HepG2 (cell line): ENCODE measurements at regions not wholly inside any gene's neighbourhood (a gene's known extent, or its start where the extent isn't known, plus 50 kb on each side); places are given as distances from the start of the nearest gene placed in this dataset.

Source experiments
- ATF5 ChIP-seq: sonication (generic); formaldehyde crosslinking; IDR thresholded peaks from 2 replicates; pipeline ENCODE4 v1.4.0; 2020; ENCODE audit warnings: mild to moderate bottlenecking, low read depth, missing genetic modification reagents
- ELF1 ChIP-seq: sonication (generic); formaldehyde crosslinking; IDR thresholded peaks from 2 replicates; pipeline ENCODE4 v1.4.0; 2020; ENCODE audit warnings: missing genetic modification reagents
- HDAC1 ChIP-seq: sonication (generic); formaldehyde crosslinking; IDR thresholded peaks from 2 replicates; pipeline ENCODE4 v1.5.1; 2020; ENCODE audit warnings: mild to moderate bottlenecking, missing genetic modification reagents
- RFXANK ChIP-seq: IDR thresholded peaks from 2 replicates; pipeline ENCODE4 v1.6.1; 2016
- SMC3 ChIP-seq: IDR thresholded peaks from 2 replicates; pipeline ENCODE4 v1.6.1; 2011; ENCODE audit warnings: low read length, improper control_type of control experiment
- SPEN ChIP-seq: sonication (generic); formaldehyde crosslinking; IDR thresholded peaks from 2 replicates; pipeline ENCODE4 v1.5.1; 2020; ENCODE audit warnings: low read depth, mild to moderate bottlenecking, missing genetic modification reagents
- ZNF264 ChIP-seq: sonication (generic); formaldehyde crosslinking; IDR thresholded peaks from 2 replicates; pipeline ENCODE4 v1.4.0; 2020; ENCODE audit warnings: missing genetic modification reagents
- ZNF33A ChIP-seq: sonication (generic); formaldehyde crosslinking; IDR thresholded peaks from 2 replicates; pipeline ENCODE4 v1.5.1; 2020; ENCODE audit warnings: missing genetic modification reagents, mild to moderate bottlenecking, moderate library complexity, borderline replicate concordance
- ZNF558 ChIP-seq: sonication (generic); formaldehyde crosslinking; IDR thresholded peaks from 2 replicates; pipeline ENCODE4 v1.9.0; 2022; ENCODE audit warnings: mild to moderate bottlenecking, missing genetic modification reagents, borderline replicate concordance
- TF ChIP-seq, protein P1 (sequence below): sonication (generic); formaldehyde crosslinking; IDR thresholded peaks from 2 replicates; pipeline ENCODE4 v1.4.0; 2020; ENCODE audit warnings: missing genetic modification reagents, borderline replicate concordance

DNA sequence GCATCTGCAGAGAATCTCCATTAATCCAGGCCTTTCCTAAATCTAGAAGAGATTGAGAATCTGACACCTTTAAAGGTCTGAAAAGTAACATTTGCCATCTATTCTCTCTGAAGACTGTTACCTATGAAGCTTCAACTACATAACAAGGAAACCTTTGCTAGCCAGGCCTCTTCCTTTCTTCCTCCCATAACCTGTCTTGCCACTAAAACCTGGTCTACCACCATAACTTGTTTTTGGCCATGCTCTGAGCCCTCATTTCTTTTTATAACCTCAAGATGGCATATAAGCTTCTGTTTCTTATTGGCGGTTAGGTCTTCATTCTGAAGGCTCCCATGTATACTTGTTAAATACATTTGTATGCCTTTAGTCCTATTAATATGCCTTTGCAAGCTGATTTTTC, 348.4 kb upstream of the MEOX2 start:
- TF ChIP-seq ZNF33A (CRISPR knock-in tag): no peak
- no peak for TF ChIP-seq ATF5 (CRISPR knock-in tag)
- TF ChIP-seq ELF1 (CRISPR knock-in tag): no peak
- TF ChIP-seq, protein P1, sequence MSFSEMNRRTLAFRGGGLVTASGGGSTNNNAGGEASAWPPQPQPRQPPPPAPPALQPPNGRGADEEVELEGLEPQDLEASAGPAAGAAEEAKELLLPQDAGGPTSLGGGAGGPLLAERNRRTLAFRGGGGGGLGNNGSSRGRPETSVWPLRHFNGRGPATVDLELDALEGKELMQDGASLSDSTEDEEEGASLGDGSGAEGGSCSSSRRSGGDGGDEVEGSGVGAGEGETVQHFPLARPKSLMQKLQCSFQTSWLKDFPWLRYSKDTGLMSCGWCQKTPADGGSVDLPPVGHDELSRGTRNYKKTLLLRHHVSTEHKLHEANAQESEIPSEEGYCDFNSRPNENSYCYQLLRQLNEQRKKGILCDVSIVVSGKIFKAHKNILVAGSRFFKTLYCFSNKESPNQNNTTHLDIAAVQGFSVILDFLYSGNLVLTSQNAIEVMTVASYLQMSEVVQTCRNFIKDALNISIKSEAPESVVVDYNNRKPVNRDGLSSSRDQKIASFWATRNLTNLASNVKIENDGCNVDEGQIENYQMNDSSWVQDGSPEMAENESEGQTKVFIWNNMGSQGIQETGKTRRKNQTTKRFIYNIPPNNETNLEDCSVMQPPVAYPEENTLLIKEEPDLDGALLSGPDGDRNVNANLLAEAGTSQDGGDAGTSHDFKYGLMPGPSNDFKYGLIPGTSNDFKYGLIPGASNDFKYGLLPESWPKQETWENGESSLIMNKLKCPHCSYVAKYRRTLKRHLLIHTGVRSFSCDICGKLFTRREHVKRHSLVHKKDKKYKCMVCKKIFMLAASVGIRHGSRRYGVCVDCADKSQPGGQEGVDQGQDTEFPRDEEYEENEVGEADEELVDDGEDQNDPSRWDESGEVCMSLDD: no peak
- no peak for TF ChIP-seq ZNF558
- TF ChIP-seq RFXANK: no peak
- TF ChIP-seq SMC3: no peak
- no peak for TF ChIP-seq HDAC1 (CRISPR knock-in tag)
- no peak for TF ChIP-seq SPEN (CRISPR knock-in tag)
- no peak for TF ChIP-seq ZNF264 (CRISPR knock-in tag)
